Endothelial cell (in vitro differentiated cells): ENCODE measurements at regions not wholly inside any gene's neighbourhood (a gene's known extent, or its start where the extent isn't known, plus 50 kb on each side); places are given as distances from the start of the nearest gene placed in this dataset.

Source experiments
- DNase-seq: peaks from one replicate; pipeline ENCODE4 v3.0.0; 2021; ENCODE audit warnings: low spot score
- H3K27ac Mint-ChIP-seq: one replicate; pipeline ENCODE4 v1.8.0; 2021; ENCODE audit warnings: mixed read lengths, inconsistent platforms; ENCODE audit not compliant: unreplicated experiment
- H3K27me3 Mint-ChIP-seq: one replicate; pipeline ENCODE4 v1.8.0; 2021; ENCODE audit warnings: mild to moderate bottlenecking, moderate library complexity, mixed read lengths, inconsistent platforms; ENCODE audit not compliant: unreplicated experiment
- H3K36me3 Mint-ChIP-seq: one replicate; pipeline ENCODE4 v1.8.0; 2021; ENCODE audit warnings: mild to moderate bottlenecking, low read depth, mixed read lengths, inconsistent platforms; ENCODE audit not compliant: unreplicated experiment
- H3K4me1 Mint-ChIP-seq: one replicate; pipeline ENCODE4 v1.8.0; 2021; ENCODE audit warnings: mild to moderate bottlenecking, mixed read lengths, inconsistent platforms; ENCODE audit not compliant: unreplicated experiment
- H3K4me3 Mint-ChIP-seq: one replicate; pipeline ENCODE4 v1.8.0; 2021; ENCODE audit warnings: mild to moderate bottlenecking, mixed read lengths, inconsistent platforms; ENCODE audit not compliant: unreplicated experiment
- H3K9me3 Mint-ChIP-seq: one replicate; pipeline ENCODE4 v1.8.0; 2021; ENCODE audit warnings: mixed read lengths, inconsistent platforms; ENCODE audit not compliant: unreplicated experiment
- CTCF ChIP-seq: fragments of 200-600 bp; sonication (generic); IDR thresholded peaks from one replicate; pipeline ENCODE4 v1.5.0; 2021; ENCODE audit warnings: antibody characterized with exemption; ENCODE audit not compliant: unreplicated experiment

DNA sequence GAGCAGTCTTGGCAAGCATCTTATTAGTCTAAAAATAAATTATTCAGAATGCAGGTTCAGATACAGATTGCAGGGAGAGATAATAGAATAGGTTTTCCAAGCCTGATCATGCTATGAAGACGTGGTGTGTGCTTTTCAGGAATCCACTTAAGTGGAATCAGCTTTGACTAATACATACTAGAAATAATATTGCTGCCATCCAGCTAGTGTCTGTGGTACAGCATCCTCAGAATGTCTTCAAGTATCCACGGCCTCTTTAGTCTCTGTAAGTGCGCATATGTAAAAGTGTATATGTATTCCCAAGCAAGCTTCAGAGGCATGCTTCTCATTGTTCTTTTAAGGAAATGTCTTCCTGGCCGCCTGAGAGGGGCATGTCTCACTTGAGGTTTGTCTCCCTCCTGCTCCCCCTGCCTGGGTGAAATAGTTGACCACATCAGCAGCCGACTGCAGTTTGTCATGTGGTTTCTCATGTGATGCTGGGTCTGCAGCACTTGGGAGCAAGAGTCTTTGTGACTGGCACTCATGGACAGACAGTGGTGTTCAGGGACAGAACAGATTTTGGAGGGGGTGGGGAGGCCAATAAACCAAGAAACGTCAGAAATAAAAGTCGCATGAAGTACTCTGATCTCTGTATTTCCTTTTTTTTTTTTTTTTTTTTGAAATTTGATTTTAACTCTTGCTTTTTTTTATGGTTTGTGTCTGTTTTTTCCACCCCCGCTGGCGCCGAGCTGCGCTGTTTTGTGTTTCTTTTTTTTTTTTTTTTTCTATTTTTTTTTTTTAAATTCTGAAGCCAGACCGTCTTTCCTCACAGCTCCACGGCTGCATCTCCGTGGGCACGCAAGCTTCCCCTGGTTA lies 150.8 kb downstream of the PRL start:
- peaks cover 3% of the 10 kb centered on the region for H3K36me3 Mint-ChIP-seq
- no peak for TF ChIP-seq CTCF
- H3K27ac Mint-ChIP-seq, result peak overlapping the region; percentile 54
- H3K27me3 Mint-ChIP-seq, result peaks cover 6% of the 10 kb centered on the region
- no peaks in the 10 kb centered on the region for H3K9me3 Mint-ChIP-seq
- peaks cover 61% of the 10 kb centered on the region for H3K4me1 Mint-ChIP-seq
- DNase-seq, result peak; percentile 10
- peak overlapping the region; percentile 72 for H3K4me3 Mint-ChIP-seq

- TF ChIP-seq CTCF, result no peak
- no peak overlapping the region for H3K27ac Mint-ChIP-seq
- H3K4me3 Mint-ChIP-seq, result no peak overlapping the region
- H3K9me3 Mint-ChIP-seq, result no peaks in the 10 kb centered on the region
- H3K36me3 Mint-ChIP-seq, result peaks cover 3% of the 10 kb centered on the region
- H3K4me1 Mint-ChIP-seq, result peaks cover 55% of the 10 kb centered on the region
- H3K27me3 Mint-ChIP-seq, result peaks cover 6% of the 10 kb centered on the region
- DNase-seq, result no peak
Measured at GRCh38 chr6:22146678-22146930, 150.2 kb downstream of the PRL start.

DNA sequence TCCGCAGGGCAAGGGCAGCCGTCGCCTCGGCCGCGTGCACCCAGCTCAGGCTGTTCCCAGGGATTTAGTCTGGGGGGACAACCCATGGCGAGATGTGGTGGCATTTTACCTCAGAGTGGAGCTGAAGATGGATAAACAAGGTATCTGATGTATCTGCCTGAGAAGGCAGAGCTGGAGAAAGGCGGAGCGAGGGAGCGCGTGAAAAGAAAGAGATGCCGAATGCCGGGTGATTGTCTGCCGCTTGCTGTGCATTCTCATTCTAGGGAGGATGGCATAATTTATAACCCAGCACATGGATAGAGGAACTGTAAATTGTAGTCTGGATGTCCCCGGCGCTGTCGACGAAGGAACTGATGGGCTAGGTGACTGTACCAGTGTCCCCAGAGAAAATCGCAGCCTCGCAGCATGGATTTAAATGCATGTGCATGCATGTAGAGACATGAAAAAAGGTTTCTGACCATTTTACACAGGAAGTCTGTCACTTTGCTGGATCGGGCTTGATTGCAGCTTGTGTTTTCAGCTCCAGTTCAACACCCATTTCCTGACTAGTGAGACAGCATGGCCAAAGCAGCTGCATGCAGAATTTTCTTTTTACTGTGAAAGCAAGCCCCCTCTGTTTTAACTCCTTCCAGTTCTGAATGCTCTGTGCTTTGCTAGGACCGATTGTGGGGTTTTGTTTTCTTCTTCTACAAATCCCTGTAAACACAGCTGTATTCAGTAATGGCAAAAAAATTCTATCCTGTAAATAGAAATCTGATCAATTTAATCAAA lies 149.7 kb downstream of the PRL start:
- H3K4me1 Mint-ChIP-seq, result peaks cover 53% of the 10 kb centered on the region
- peak overlapping the region; percentile 32 for H3K27ac Mint-ChIP-seq
- H3K27me3 Mint-ChIP-seq, result peaks cover 6% of the 10 kb centered on the region
- TF ChIP-seq CTCF, result no peak
- H3K36me3 Mint-ChIP-seq, result peaks cover 3% of the 10 kb centered on the region
- DNase-seq, result peak; percentile 4
- H3K9me3 Mint-ChIP-seq, result no peaks in the 10 kb centered on the region
- H3K4me3 Mint-ChIP-seq, result no peak overlapping the region

DNA sequence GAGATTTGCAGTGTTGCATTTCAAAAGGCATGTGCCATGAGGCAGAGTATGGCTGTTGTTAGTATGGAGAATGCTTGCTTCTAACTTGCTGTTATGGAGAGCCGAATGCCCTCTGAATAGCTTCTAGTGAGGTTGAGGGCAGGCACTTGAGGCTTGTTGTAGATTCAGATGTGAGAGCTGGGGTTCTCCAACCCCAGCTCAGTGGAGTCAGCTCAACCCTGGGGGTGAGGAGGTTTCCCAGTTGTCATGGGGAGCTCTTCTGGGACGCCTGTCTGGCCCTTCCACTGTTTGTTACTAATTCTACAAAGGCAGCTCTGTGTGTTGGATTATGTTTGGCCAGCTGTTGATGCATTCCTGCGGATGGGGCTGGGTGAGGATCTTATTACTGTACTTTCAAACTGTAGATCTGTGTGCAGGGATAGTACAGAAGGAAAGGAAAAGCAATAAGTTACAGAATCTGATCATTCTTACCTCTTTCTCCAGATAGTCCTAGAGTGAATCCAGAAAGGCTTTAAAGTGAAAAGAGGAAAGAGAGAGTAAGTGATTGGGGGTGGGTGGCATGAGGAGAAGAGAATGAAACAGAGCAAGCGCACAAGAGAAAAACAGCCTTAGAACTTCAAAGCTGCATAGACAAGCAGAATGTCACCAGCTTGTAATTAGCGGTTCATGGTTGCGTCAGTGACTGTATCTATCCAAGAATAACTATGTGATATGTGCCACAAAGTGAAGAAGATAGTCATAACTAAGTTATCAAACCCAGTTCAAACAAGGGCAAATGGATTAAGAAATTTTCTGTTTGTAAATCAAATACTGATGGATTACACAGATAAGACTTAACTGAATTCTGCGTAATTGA lies 148.7 kb downstream of the PRL start:
- Mint-ChIP-seq H3K4me3 (no peak overlapping the region), H3K9me3 (no peaks in the 10 kb centered on the region), H3K36me3 (peaks cover 3% of the 10 kb centered on the region), H3K27ac (peak overlapping the region; percentile 65), H3K27me3 (peaks cover 6% of the 10 kb centered on the region), H3K4me1 (peaks cover 43% of the 10 kb centered on the region)
- no peak for TF ChIP-seq CTCF
- no peak for DNase-seq
